ENCODE measurements at regions not wholly inside any gene's neighbourhood (a gene's known extent, or its start where the extent isn't known, plus 50 kb on each side); places are given as distances from the start of the nearest gene placed in this dataset.
"Not testable (repeated sequence)": the region's sequence is repeated elsewhere in the genome, so short reads cannot be mapped to it uniquely, and the experiment has no call there.

- no peak for DNase-seq (ENCODE audit: low read depth, low spot score)
- in situ Hi-C loops (cut with HindIII; ENCODE audit: low pct_unique_long_range_greater_than_20kb, low sequenced_read_pairs): no loop called here
Measured at GRCh38 chr4:16450724-16451123, 224.5 kb upstream of the TAPT1 start.

- no peak for DNase-seq (ENCODE audit: low read depth, low spot score)
- in situ Hi-C loops (cut with HindIII; ENCODE audit: low pct_unique_long_range_greater_than_20kb, low sequenced_read_pairs): no loop called here
Measured at GRCh38 chr4:16450031-16450430, 223.8 kb upstream of the TAPT1 start.

- in situ Hi-C loops (cut with HindIII; ENCODE audit: low pct_unique_long_range_greater_than_20kb, low sequenced_read_pairs): no loop called here
- no peak for DNase-seq (ENCODE audit: low read depth, low spot score)
Measured at GRCh38 chr4:16449406-16449805, 223.1 kb upstream of the TAPT1 start.

- in situ Hi-C loops (cut with HindIII; ENCODE audit: low pct_unique_long_range_greater_than_20kb, low sequenced_read_pairs): no loop called here
- no peak for DNase-seq (ENCODE audit: low read depth, low spot score)
Measured at GRCh38 chr4:16448241-16448840, 222.1 kb upstream of the TAPT1 start.

GRCh38 chr4:16443504-16444088 lies 217.3 kb upstream of the TAPT1 start:
- DNase-seq (ENCODE audit: low read depth, low spot score): peak; percentile 73
- in situ Hi-C loops (cut with HindIII; ENCODE audit: low pct_unique_long_range_greater_than_20kb, low sequenced_read_pairs): no loop called here

- no peak for DNase-seq (ENCODE audit: low read depth, low spot score)
Measured at GRCh38 chr4:16442296-16442695, 216.0 kb upstream of the TAPT1 start.

GRCh38 chr4:16439768-16440167 lies 213.5 kb upstream of the TAPT1 start:
- in situ Hi-C loops (cut with HindIII; ENCODE audit: low pct_unique_long_range_greater_than_20kb, low sequenced_read_pairs): no loop called here
- no peak for DNase-seq (ENCODE audit: low read depth, low spot score)

More at GRCh38 chr4:16442296-16442695, 216.0 kb upstream of the TAPT1 start:
- in situ Hi-C loops (cut with HindIII; ENCODE audit: low pct_unique_long_range_greater_than_20kb, low sequenced_read_pairs): no loop called here

- in situ Hi-C loops (cut with HindIII; ENCODE audit: low pct_unique_long_range_greater_than_20kb, low sequenced_read_pairs): no loop called here
- DNase-seq (ENCODE audit: low read depth, low spot score): no peak
Measured at GRCh38 chr4:16438986-16439385, 212.7 kb upstream of the TAPT1 start.

GRCh38 chr4:16437836-16438235 lies 211.6 kb upstream of the TAPT1 start:
- in situ Hi-C loops (cut with HindIII; ENCODE audit: low pct_unique_long_range_greater_than_20kb, low sequenced_read_pairs): no loop called here

GRCh38 chr4:16431866-16432265 lies 205.6 kb upstream of the TAPT1 start:
- in situ Hi-C loops (cut with HindIII; ENCODE audit: low pct_unique_long_range_greater_than_20kb, low sequenced_read_pairs): no loop called here
- no peak for DNase-seq (ENCODE audit: low read depth, low spot score)

More at GRCh38 chr4:16437836-16438235, 211.6 kb upstream of the TAPT1 start:
- DNase-seq (ENCODE audit: low read depth, low spot score): no peak

- no peak for DNase-seq (ENCODE audit: low read depth, low spot score)
- in situ Hi-C loops (cut with HindIII; ENCODE audit: low pct_unique_long_range_greater_than_20kb, low sequenced_read_pairs): no loop called here
Measured at GRCh38 chr4:16418814-16419213, 192.5 kb upstream of the TAPT1 start.

- in situ Hi-C loops (cut with HindIII; ENCODE audit: low pct_unique_long_range_greater_than_20kb, low sequenced_read_pairs): no loop called here
Measured at GRCh38 chr4:16417198-16417597, 190.9 kb upstream of the TAPT1 start.

GRCh38 chr4:16416601-16417000 lies 190.3 kb upstream of the TAPT1 start:
- in situ Hi-C loops (cut with HindIII; ENCODE audit: low pct_unique_long_range_greater_than_20kb, low sequenced_read_pairs): no loop called here
- DNase-seq (ENCODE audit: low read depth, low spot score): no peak

More at GRCh38 chr4:16417198-16417597, 190.9 kb upstream of the TAPT1 start:
- no peak for DNase-seq (ENCODE audit: low read depth, low spot score)

GRCh38 chr4:16415751-16416150 lies 189.5 kb upstream of the TAPT1 start:
- in situ Hi-C loops (cut with HindIII; ENCODE audit: low pct_unique_long_range_greater_than_20kb, low sequenced_read_pairs): no loop called here
- DNase-seq (ENCODE audit: low read depth, low spot score): no peak

GRCh38 chr4:16413814-16414555 lies 187.7 kb upstream of the TAPT1 start:
- no peak for DNase-seq (ENCODE audit: low read depth, low spot score)

GRCh38 chr4:16411501-16412085 lies 185.3 kb upstream of the TAPT1 start:
- in situ Hi-C loops (cut with HindIII; ENCODE audit: low pct_unique_long_range_greater_than_20kb, low sequenced_read_pairs): no loop called here
- no peak for DNase-seq (ENCODE audit: low read depth, low spot score)

More at GRCh38 chr4:16413814-16414555, 187.7 kb upstream of the TAPT1 start:
- in situ Hi-C loops (cut with HindIII; ENCODE audit: low pct_unique_long_range_greater_than_20kb, low sequenced_read_pairs): no loop called here

- DNase-seq (ENCODE audit: low read depth, low spot score); in situ Hi-C loops (cut with HindIII; ENCODE audit: low pct_unique_long_range_greater_than_20kb, low sequenced_read_pairs): not testable (repeated sequence)
Measured at GRCh38 chr4:16393216-16393615, 166.9 kb upstream of the TAPT1 start.

GRCh38 chr4:16391196-16391595 lies 164.9 kb upstream of the TAPT1 start:
- no peak for DNase-seq (ENCODE audit: low read depth, low spot score)

More at GRCh38 chr4:16391196-16391595, 164.9 kb upstream of the TAPT1 start:
- in situ Hi-C loops (cut with HindIII; ENCODE audit: low pct_unique_long_range_greater_than_20kb, low sequenced_read_pairs): no loop called here

Data from SK-MEL-5 (cell line).